ENCODE measurements at regions not wholly inside any gene's neighbourhood (a gene's known extent, or its start where the extent isn't known, plus 50 kb on each side); places are given as distances from the start of the nearest gene placed in this dataset.

DNA sequence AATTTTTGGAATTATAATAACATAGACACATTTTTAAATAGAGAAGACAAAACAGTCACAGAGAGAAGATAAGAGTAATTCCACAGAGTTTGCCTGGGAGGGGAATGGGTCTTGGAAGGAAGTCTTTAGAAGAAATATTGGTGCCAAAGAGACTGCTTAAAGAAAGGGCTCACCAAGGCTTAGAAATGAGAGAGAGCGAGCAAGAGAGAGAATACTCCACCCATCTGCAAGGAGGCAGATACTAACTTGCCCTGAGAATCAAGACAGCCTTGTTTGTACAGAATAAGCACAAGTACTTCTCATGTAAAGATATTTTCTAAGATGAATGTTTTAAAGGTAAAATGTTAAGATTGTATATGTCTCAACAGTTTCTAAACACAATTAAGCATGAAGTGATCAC, 165.5 kb downstream of the SLC38A4 start:
- no CpG with 5 or more reads among the region's 1 CpG for WGBS (ENCODE audit: insufficient coverage)
- Histone ChIP-seq H2AFZ (ENCODE audit: insufficient read depth, low read depth, low read length, poor library complexity, severe bottlenecking) (peak overlapping the region; percentile 39), H3K9ac (ENCODE audit: insufficient read depth, low read length, poor library complexity, severe bottlenecking) (no peak overlapping the region), H3K36me3 (replicated peaks in 1 of 2; ENCODE audit: control insufficient read depth in 1 of 2, insufficient read depth in 2 of 2, low read length in 2 of 2) (no peaks in the 10 kb centered on the region), H3K4me1 (ENCODE audit: control insufficient read depth in 1 of 2, insufficient read depth in 2 of 2, low read length in 2 of 2) (peaks cover 36 to 40% of the 10 kb centered on the region in 2 donors), H3K27me3 (ENCODE audit: control insufficient read depth in 2 of 2, insufficient read depth in 2 of 2, low read length in 2 of 2) (no peaks in the 10 kb centered on the region), H3K9me3 (replicated peaks in 1 of 2; ENCODE audit: control insufficient read depth in 1 of 2, insufficient read depth in 1 of 2, low read length in 2 of 2) (no peaks in the 10 kb centered on the region), H3K79me2 (ENCODE audit: insufficient read depth, low read length) (no peaks in the 10 kb centered on the region), H3K4me3 (replicated peaks in 1 of 3; ENCODE audit: low read depth in 2 of 3, low read length in 3 of 3) (peak overlapping the region in 1 of 3 experiments; percentile 45), H3K4me2 (replicated peaks; ENCODE audit: extremely low read depth, low read length, poor library complexity, severe bottlenecking) (peak overlapping the region; percentile 52), H4K20me1 (ENCODE audit: insufficient read depth, low read length) (no peaks in the 10 kb centered on the region), H3K27ac (ENCODE audit: low read depth in 1 of 2, low read length in 2 of 2) (peak overlapping the region in 1 of 2 donors; percentile 78)
- Mint-ChIP-seq H3K36me3 (no peaks in the 10 kb centered on the region), H3K4me1 (peaks cover 40% of the 10 kb centered on the region), H3K27ac (peak overlapping the region; percentile 68 to 91 (median 83)), H3K4me3 (peak overlapping the region in 1 of 2 donors; percentile 54), H3K9me3 (peaks cover 0 to 2% (median 0%) of the 10 kb centered on the region in 7 donors), H3K27me3 (ENCODE audit: low read depth in 3 of 3) (no peaks in the 10 kb centered on the region)
- TF ChIP-seq, protein P1, sequence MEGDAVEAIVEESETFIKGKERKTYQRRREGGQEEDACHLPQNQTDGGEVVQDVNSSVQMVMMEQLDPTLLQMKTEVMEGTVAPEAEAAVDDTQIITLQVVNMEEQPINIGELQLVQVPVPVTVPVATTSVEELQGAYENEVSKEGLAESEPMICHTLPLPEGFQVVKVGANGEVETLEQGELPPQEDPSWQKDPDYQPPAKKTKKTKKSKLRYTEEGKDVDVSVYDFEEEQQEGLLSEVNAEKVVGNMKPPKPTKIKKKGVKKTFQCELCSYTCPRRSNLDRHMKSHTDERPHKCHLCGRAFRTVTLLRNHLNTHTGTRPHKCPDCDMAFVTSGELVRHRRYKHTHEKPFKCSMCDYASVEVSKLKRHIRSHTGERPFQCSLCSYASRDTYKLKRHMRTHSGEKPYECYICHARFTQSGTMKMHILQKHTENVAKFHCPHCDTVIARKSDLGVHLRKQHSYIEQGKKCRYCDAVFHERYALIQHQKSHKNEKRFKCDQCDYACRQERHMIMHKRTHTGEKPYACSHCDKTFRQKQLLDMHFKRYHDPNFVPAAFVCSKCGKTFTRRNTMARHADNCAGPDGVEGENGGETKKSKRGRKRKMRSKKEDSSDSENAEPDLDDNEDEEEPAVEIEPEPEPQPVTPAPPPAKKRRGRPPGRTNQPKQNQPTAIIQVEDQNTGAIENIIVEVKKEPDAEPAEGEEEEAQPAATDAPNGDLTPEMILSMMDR (IDR thresholded peaks at IDR 0.05), result no peak
- intact Hi-C loops (cut with micrococcal nuclease), result loop anchor here in 1 of 2 donors (10.0 kb wide), 1 partner anchor 665 kb away; the partner anchor contains the start of gene SCAF11
- DNase-seq, result no peak

DNA sequence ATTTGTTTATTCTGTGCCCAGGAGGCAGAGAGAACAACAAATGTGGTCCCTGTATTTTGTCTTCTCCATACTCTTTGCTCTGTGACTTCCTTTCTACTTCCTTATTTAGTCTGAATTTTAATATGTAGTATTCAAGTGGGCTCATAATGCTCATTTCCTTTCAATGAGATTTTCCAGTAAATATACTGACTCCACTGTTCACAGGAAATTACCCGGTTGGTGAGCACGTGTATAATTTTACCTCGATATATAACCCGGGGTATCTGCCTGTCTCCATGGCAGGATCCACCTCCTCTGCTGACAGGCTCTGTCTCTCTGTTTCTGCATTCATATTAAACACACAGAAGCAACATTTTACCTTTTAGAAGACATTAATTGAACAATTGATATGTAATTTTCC, 166.0 kb downstream of the SLC38A4 start:
- Histone ChIP-seq H3K4me3 (replicated peaks in 1 of 3; ENCODE audit: low read depth in 2 of 3, low read length in 3 of 3) (peak overlapping the region in 1 of 3 experiments; percentile 45), H3K4me1 (ENCODE audit: control insufficient read depth in 1 of 2, insufficient read depth in 2 of 2, low read length in 2 of 2) (peaks cover 32 to 35% of the 10 kb centered on the region in 2 donors), H4K20me1 (ENCODE audit: insufficient read depth, low read length) (no peaks in the 10 kb centered on the region), H3K9me3 (replicated peaks in 1 of 2; ENCODE audit: control insufficient read depth in 1 of 2, insufficient read depth in 1 of 2, low read length in 2 of 2) (no peaks in the 10 kb centered on the region), H3K27me3 (ENCODE audit: control insufficient read depth in 2 of 2, insufficient read depth in 2 of 2, low read length in 2 of 2) (no peaks in the 10 kb centered on the region), H3K79me2 (ENCODE audit: insufficient read depth, low read length) (no peaks in the 10 kb centered on the region), H3K9ac (ENCODE audit: insufficient read depth, low read length, poor library complexity, severe bottlenecking) (no peak overlapping the region), H3K27ac (ENCODE audit: low read depth in 1 of 2, low read length in 2 of 2) (peak overlapping the region in 1 of 2 donors; percentile 78), H3K4me2 (replicated peaks; ENCODE audit: extremely low read depth, low read length, poor library complexity, severe bottlenecking) (peak overlapping the region; percentile 16), H2AFZ (ENCODE audit: insufficient read depth, low read depth, low read length, poor library complexity, severe bottlenecking) (no peak overlapping the region), H3K36me3 (replicated peaks in 1 of 2; ENCODE audit: control insufficient read depth in 1 of 2, insufficient read depth in 2 of 2, low read length in 2 of 2) (no peaks in the 10 kb centered on the region)
- WGBS (ENCODE audit: insufficient coverage), result no CpG with 5 or more reads among the region's 4 CpGs
- Mint-ChIP-seq H3K4me3 (peak overlapping the region in 1 of 2 donors; percentile 54), H3K4me1 (peaks cover 36% of the 10 kb centered on the region), H3K9me3 (peaks cover 0 to 2% (median 0%) of the 10 kb centered on the region in 7 donors), H3K27ac (peak overlapping the region; percentile 19 to 91 (median 74)), H3K27me3 (ENCODE audit: low read depth in 3 of 3) (no peaks in the 10 kb centered on the region), H3K36me3 (no peaks in the 10 kb centered on the region)
- TF ChIP-seq, protein P1 (IDR thresholded peaks at IDR 0.05), result no peak
- intact Hi-C loops (cut with micrococcal nuclease), result loop anchor here (10.0 kb wide), 2 partner anchors 105 to 665 kb away; partner anchors contain the start of gene SCAF11 (in 1 of the 2)
- DNase-seq, result peak in 1 of 3 donors; percentile 12

Measured in CD14-positive monocyte (primary cell).